OCI-LY1 (cell line): ENCODE measurements at regions not wholly inside any gene's neighbourhood (a gene's known extent, or its start where the extent isn't known, plus 50 kb on each side); places are given as distances from the start of the nearest gene placed in this dataset.

ENCODE experiments used
- H2AFZ ChIP-seq: fragments of 200-600 bp; sonication (generic), shearing (Covaris generic); 2 replicates; pipeline ENCODE4 v1.6.0; 2014; ENCODE audit warnings: antibody characterized with exemption, mild to moderate bottlenecking, low read length
- H3F3A ChIP-seq: fragments of 200-600 bp; sonication (generic), shearing (Covaris generic); 2 replicates; pipeline ENCODE4 v1.6.0; 2014; ENCODE audit warnings: mild to moderate bottlenecking, antibody characterized with exemption, low read length, moderate library complexity; ENCODE audit not compliant: insufficient read depth
- H3K27ac ChIP-seq: fragments of 200-600 bp; sonication (generic); 2 replicates; pipeline ENCODE4 v1.5.1; 2014; ENCODE audit warnings: low read length, mixed run types, mild to moderate bottlenecking, low read depth; ENCODE audit not compliant: poor library complexity, severe bottlenecking
- H3K27me3 ChIP-seq: fragments of 200-600 bp; sonication (generic); 2 replicates; pipeline ENCODE4 v1.6.0; 2014; ENCODE audit warnings: antibody characterized with exemption, mild to moderate bottlenecking, low read length, moderate library complexity; ENCODE audit not compliant: insufficient read depth
- H3K36me3 ChIP-seq: fragments of 200-600 bp; sonication (generic); 2 replicates; pipeline ENCODE4 v1.6.1; 2014; ENCODE audit warnings: mild to moderate bottlenecking, antibody characterized with exemption, low read length, moderate library complexity, mixed read lengths; ENCODE audit not compliant: insufficient read depth
- H3K4me1 ChIP-seq: fragments of 200-600 bp; sonication (generic); 2 replicates; pipeline ENCODE4 v1.5.1; 2014; ENCODE audit warnings: mild to moderate bottlenecking, low read length, moderate library complexity; ENCODE audit not compliant: insufficient read depth, severe bottlenecking
- H3K4me2 ChIP-seq: fragments of 200-600 bp; sonication (generic), shearing (Covaris generic); 2 replicates; pipeline ENCODE4 v1.6.1; 2014; ENCODE audit warnings: low read length
- H3K4me3 ChIP-seq: fragments of 200-600 bp; sonication (generic); 2 replicates; pipeline ENCODE4 v1.5.1; 2014; ENCODE audit warnings: low read length, low read depth, mild to moderate bottlenecking, mixed read lengths; ENCODE audit not compliant: poor library complexity, severe bottlenecking
- H3K79me2 ChIP-seq: fragments of 200-600 bp; shearing (Covaris generic); 2 replicates; pipeline ENCODE4 v1.6.1; 2016; ENCODE audit warnings: mixed run types, low read length, mixed read lengths; ENCODE audit not compliant: insufficient read depth
- H3K9ac ChIP-seq: fragments of 200-600 bp; sonication (generic), shearing (Covaris generic); 2 replicates; pipeline ENCODE4 v1.6.1; 2014; ENCODE audit warnings: mild to moderate bottlenecking, low read length, mixed read lengths
- H3K9me2 ChIP-seq: fragments of 200-600 bp; sonication (generic), shearing (Covaris generic); 2 replicates; pipeline ENCODE4 v1.6.1; 2014; ENCODE audit warnings: low read depth, mild to moderate bottlenecking, low read length, mixed read lengths
- H3K9me3 ChIP-seq: fragments of 200-600 bp; shearing (Covaris generic); 2 replicates; pipeline ENCODE4 v1.6.1; 2014; ENCODE audit warnings: low read length, mixed read lengths
- H4K20me1 ChIP-seq: fragments of 200-600 bp; sonication (generic), shearing (Covaris generic); 2 replicates; pipeline ENCODE4 v1.6.0; 2016; ENCODE audit warnings: mild to moderate bottlenecking, low read length; ENCODE audit not compliant: insufficient read depth
- EZH2 ChIP-seq: fragments of 200-600 bp; sonication (generic), shearing (Covaris generic); IDR thresholded peaks from 2 replicates; pipeline ENCODE4 v1.8.0; 2017; ENCODE audit warnings: borderline replicate concordance, mixed run types, mild to moderate bottlenecking, antibody characterized with exemption, low read length, moderate library complexity, mixed read lengths
- TF ChIP-seq, protein P1 (sequence below): fragments of 200-600 bp; sonication (generic), shearing (Covaris generic); IDR thresholded peaks from 2 replicates; pipeline ENCODE4 v1.5.1; 2017; ENCODE audit warnings: mild to moderate bottlenecking, antibody characterized with exemption, low read length, moderate library complexity, mixed read lengths

DNA sequence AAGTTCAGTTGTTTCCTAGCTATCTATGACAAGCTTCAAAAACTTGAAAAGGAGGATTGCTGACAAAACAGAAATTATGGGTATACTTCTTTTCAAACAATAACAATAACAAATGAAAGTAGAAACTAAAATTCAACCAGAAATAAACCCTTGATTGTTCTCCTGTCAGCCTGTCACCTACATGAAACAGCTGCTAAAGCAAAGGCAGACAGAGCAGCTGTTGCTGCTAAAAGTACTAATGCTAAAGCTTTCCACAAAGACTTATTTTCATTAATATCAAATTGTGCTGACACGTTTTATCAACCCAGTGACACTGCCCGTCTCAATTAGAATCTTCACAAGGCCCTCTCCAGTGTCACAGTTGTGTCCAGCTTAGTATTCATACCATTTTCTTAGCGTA lies 533.2 kb upstream of the GBE1 start:
- Histone ChIP-seq H3K79me2 (no peaks in the 10 kb centered on the region), H3K4me2 (no peak overlapping the region), H2AFZ (no peak overlapping the region), H3K9me2 (no peaks in the 10 kb centered on the region), H3K27me3 (no peaks in the 10 kb centered on the region), H3K4me3 (no peak overlapping the region), H3K4me1 (no peaks in the 10 kb centered on the region), H3K36me3 (no peaks in the 10 kb centered on the region), H3F3A (no peaks in the 10 kb centered on the region), H3K27ac (no peak overlapping the region), H4K20me1 (no peaks in the 10 kb centered on the region), H3K9me3 (no peaks in the 10 kb centered on the region), H3K9ac (no peak overlapping the region)
- no peak for TF ChIP-seq EZH2
- TF ChIP-seq, protein P1, sequence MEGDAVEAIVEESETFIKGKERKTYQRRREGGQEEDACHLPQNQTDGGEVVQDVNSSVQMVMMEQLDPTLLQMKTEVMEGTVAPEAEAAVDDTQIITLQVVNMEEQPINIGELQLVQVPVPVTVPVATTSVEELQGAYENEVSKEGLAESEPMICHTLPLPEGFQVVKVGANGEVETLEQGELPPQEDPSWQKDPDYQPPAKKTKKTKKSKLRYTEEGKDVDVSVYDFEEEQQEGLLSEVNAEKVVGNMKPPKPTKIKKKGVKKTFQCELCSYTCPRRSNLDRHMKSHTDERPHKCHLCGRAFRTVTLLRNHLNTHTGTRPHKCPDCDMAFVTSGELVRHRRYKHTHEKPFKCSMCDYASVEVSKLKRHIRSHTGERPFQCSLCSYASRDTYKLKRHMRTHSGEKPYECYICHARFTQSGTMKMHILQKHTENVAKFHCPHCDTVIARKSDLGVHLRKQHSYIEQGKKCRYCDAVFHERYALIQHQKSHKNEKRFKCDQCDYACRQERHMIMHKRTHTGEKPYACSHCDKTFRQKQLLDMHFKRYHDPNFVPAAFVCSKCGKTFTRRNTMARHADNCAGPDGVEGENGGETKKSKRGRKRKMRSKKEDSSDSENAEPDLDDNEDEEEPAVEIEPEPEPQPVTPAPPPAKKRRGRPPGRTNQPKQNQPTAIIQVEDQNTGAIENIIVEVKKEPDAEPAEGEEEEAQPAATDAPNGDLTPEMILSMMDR, result no peak

DNA sequence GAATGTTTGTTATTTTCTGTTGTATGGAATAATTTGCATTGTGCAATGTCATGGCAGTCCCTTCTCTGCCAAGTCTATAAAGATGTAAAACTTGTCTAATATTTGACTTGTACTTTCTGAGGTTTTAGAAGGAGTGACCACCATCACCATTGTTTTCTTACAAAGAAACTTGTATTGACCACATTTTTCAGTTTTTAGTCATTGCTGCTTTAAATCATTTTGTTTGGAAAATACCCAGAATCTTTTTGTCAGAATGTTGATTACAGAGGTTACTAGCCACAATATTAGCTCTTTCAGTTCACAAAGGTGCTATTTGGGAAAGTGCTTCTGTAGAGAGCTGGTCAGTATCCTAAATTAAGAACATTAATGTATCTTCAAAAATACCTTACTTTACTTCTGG lies 532.4 kb upstream of the GBE1 start:
- Histone ChIP-seq H3K36me3 (no peaks in the 10 kb centered on the region), H4K20me1 (no peaks in the 10 kb centered on the region), H3K4me1 (no peaks in the 10 kb centered on the region), H3F3A (no peaks in the 10 kb centered on the region), H3K79me2 (no peaks in the 10 kb centered on the region), H3K27me3 (no peaks in the 10 kb centered on the region), H3K9ac (no peak overlapping the region), H3K4me3 (no peak overlapping the region), H2AFZ (no peak overlapping the region), H3K9me3 (no peaks in the 10 kb centered on the region), H3K4me2 (no peak overlapping the region), H3K27ac (no peak overlapping the region), H3K9me2 (no peaks in the 10 kb centered on the region)
- TF ChIP-seq, protein P1, result no peak
- TF ChIP-seq EZH2, result no peak

DNA sequence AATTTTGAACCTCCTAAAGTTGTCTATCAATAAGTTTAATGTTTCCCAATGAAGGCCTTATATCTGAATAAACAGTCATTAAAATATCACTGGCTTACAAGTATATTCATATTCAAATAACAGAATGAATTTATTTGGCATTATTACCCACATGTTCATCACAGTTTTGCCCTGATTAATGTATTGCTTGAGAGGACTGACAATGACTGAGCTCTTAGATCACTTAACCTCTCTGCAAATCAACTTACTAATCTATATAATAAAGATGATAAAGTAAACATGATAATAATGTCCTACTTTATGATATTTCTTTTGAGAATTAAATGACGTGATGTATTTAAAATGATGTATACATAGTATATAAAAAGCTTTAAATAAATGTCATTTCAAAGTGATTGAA lies 532.0 kb upstream of the GBE1 start:
- no peaks in the 10 kb centered on the region for H3K27me3 ChIP-seq
- H3K9ac ChIP-seq, result no peak overlapping the region
- H3K9me3 ChIP-seq, result no peaks in the 10 kb centered on the region
- no peaks in the 10 kb centered on the region for H3K79me2 ChIP-seq
- H3K9me2 ChIP-seq, result no peaks in the 10 kb centered on the region
- TF ChIP-seq EZH2, result no peak
- TF ChIP-seq, protein P1, result no peak
- no peaks in the 10 kb centered on the region for H3F3A ChIP-seq
- H2AFZ ChIP-seq, result no peak overlapping the region
- H3K36me3 ChIP-seq, result no peaks in the 10 kb centered on the region
- H4K20me1 ChIP-seq, result no peaks in the 10 kb centered on the region
- no peak overlapping the region for H3K4me2 ChIP-seq
- no peaks in the 10 kb centered on the region for H3K4me1 ChIP-seq
- H3K27ac ChIP-seq, result no peak overlapping the region
- H3K4me3 ChIP-seq, result no peak overlapping the region
